ENCODE measurements at regions not wholly inside any gene's neighbourhood (a gene's known extent, or its start where the extent isn't known, plus 50 kb on each side); places are given as distances from the start of the nearest gene placed in this dataset.

- DNase-seq: no peak
Observed at GRCh38 chr13:24085662-24086061, 74.9 kb upstream of the SPATA13 start.

- no peak for DNase-seq
Observed at GRCh38 chr13:24086642-24087041, 73.9 kb upstream of the SPATA13 start.

DNA sequence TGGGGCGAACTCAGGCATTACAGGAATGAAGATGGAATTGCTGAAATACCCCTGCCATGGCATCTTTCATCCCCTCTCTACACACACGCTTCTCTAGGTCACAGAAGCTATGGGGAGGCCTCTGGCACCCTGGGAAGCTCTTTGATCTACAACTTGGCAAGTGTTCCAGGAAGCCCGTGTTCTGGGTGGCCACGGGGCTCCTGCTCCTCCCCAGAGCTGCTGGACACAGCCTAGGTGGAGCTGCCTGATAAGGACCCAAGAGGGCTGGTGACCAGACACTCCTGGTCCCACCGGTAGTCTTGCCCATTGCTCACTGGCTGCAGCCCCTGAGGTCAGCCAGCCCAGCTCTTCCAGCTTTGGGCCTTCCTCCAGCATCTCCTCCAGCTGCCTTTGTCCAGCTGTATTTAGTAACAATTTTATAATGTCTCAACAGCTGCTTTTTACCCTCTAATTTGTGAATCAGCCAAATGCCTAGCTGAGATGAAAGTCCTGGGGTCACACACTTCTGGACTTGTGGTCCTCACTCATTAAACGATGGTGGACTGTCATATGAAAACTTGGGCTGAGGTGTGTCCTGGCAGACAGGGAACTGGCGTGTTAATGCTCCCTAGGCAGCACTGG lies 72.8 kb upstream of the SPATA13 start:
- no peak for DNase-seq

GRCh38 chr13:24090049-24090448 lies 70.5 kb upstream of the SPATA13 start:
- DNase-seq: no peak

DNA sequence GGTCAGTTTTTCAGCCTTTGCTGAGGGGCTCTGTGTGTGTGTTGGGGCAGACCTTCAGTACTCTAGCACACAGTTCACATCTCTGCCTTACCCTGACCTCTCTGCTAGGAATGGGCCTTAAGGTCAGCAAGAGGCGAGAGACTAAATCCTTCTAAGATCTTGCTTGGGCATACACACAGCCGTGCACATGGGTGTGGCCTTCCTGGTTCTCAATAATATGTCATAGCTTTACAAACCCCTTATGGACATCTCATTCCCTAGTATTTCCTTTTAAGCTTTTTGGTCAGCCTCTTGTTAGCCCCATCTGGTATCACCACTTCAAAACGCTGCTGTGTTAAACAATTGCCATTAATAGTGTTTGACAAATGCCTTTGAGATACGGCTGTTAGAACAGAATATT lies 69.4 kb upstream of the SPATA13 start:
- DNase-seq: no peak

- DNase-seq: no peak
Observed at GRCh38 chr13:24092108-24092507, 68.4 kb upstream of the SPATA13 start.

- DNase-seq: no peak
Observed at GRCh38 chr13:24093047-24093446, 67.5 kb upstream of the SPATA13 start.

DNA sequence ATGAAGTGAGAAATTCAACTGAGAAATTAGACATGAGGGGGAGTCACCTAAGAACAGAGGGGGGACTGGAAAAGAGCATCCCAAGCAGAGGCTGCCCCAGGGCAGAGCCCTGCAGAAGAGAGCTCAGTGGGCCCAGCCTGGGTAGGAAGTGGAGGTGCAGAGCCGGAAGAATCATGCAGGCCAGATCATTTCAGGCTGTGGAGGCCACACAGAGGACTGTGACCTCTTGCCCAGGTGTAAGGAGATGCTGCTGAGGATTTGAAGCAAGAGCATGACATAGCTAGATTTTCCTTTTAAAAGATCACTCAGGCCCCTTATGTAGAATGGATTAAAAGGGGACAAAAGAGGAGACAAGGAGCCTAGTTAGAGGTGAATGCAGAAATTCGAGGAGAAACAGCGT lies 63.9 kb upstream of the SPATA13 start:
- DNase-seq: no peak

GRCh38 chr13:24097064-24097463 lies 63.5 kb upstream of the SPATA13 start:
- DNase-seq: no peak

GRCh38 chr13:24097667-24098066 lies 62.9 kb upstream of the SPATA13 start:
- DNase-seq: no peak

- DNase-seq: no peak
Observed at GRCh38 chr13:24099490-24099889, 61.0 kb upstream of the SPATA13 start.

GRCh38 chr13:24100188-24100587 lies 60.3 kb upstream of the SPATA13 start:
- DNase-seq: no peak

DNA sequence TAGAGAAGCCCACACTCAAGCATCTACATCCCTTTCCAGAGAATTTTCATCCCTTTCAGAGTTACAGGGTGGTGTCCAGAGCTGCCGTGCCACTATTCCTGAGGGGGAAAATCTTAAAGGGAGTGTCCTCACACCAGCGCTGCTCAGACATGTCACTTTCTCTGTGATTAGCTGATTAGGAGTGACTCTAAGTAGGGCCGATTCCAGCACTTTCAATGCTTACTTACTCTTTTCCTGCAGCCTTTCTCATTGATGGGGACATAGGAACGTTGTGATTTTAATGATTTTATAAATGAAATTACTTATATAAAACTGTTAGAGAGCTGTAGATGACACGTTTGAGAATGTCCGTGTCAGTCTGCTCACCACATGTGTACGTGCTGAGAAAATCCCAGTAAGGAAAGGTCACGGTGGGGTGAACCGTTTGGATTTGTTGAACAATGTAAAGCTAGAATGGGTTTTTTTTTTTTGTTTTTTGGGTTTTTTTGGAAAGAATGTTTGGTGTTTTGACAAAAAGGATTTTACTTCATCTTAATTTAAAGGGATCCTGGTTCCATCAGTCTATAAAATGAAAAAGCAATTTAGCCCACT lies 56.6 kb upstream of the SPATA13 start:
- DNase-seq: no peak

- DNase-seq: no peak
Observed at GRCh38 chr13:24104723-24105122, 55.8 kb upstream of the SPATA13 start.

GRCh38 chr13:24106429-24106828 lies 54.1 kb upstream of the SPATA13 start:
- no peak for DNase-seq

DNA sequence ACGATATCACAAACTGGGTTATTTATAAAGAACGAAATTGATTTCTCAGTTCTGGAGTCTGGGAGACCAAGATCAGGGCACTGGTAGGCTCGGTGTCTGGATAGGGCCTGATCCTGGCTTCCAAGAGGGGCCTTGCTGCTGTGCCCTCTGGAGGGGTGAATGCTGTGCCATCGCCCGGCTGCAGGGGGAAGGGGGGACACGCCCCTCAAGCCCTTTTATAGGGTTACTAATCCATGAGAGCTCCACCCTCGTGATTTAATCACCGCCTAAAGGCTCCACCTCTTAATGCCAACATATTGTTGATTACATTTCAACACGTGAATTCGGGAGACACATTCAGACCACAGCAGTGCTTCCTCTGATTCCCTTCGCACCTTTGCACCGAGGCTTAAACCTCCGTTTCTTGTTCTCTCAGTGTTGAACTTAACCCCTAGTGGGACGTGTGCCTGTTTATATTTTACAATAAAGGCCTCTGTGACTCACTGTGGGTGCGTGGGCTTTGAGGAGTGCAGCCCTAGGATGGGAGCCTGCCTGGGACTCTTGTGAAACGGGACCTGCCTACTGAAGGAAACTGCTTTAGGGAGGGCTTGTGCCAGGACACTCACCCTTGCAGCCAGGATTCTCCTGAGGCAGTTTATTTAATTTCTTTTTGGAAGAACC lies 52.4 kb upstream of the SPATA13 start:
- no peak for DNase-seq

GRCh38 chr13:24108615-24108965 lies 51.9 kb upstream of the SPATA13 start:
- DNase-seq: no peak

DNA sequence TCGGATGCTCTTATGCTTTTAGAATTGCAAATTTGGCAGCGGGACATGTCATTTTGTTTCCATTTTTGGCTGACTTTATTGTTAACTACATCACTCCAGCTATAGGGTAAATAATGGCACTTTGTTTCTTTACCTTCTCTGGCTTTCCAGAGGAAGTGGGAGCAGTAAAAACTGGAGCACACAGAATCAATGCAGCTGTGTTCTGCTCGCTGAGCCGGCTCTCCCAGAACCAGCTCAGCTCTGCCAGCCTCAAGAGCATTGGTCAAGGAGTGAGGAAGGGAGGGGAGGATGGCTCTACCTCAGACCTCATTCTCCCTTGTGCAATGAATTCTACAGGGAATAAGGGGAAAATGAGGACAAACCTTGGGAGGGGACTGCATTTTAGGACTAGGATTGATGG lies 50.5 kb upstream of the SPATA13 start:
- DNase-seq: no peak
